T47D (cell line): ENCODE measurements at regions not wholly inside any gene's neighbourhood (a gene's known extent, or its start where the extent isn't known, plus 50 kb on each side); places are given as distances from the start of the nearest gene placed in this dataset.

Experiments
- DNase-seq, 2 experiments: peaks; one replicate each; pipeline versions ENCODE4 v3.0.0 to v3.0.0-alpha.2; 2011 to 2012; ENCODE audit warnings: low read depth in 1 of 2, low spot score in 1 of 2
- JUND ChIP-seq: IDR thresholded peaks from 2 replicates; pipeline ENCODE4 v1.6.1; 2012; ENCODE audit warnings: low read depth
- in situ Hi-C: cut with HindIII; loops from 2 replicates; pipeline ENCODE4 v1.10.0; 2016; ENCODE audit warnings: low sequenced_read_pairs, low pct_unique_long_range_greater_than_20kb

DNA sequence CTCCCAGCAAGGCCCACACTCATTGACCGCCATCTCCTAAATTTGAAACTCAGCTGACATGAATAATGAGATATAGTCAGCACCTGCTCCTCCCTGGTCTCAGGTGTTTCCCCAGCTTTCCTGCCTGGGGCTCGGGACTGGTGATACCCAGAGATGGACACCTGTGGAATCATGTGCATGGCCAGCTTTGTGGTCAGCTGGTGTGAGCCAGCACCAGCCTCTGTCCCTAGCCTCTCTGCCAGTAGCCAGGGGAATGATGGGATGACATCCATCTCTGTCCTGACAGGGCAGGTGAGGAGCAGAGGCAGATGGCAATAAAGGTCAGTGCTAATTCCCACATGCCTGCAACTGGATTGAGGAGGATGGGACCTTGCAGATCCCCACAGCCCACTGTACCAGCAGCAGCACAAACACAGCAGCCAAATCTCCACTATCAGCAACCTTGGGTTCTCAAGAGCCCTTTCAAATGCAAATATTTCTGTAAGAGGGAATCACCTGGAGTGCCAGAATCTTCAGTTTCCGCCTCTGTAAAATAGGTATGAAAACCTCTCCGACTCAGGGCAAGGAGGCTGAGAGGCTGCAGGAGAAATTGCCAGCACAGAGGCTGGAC lies 329.2 kb upstream of the ZMIZ1 start:
- DNase-seq, result no peak
- in situ Hi-C loops, result no loop called here
- TF ChIP-seq JUND, result no peak

DNA sequence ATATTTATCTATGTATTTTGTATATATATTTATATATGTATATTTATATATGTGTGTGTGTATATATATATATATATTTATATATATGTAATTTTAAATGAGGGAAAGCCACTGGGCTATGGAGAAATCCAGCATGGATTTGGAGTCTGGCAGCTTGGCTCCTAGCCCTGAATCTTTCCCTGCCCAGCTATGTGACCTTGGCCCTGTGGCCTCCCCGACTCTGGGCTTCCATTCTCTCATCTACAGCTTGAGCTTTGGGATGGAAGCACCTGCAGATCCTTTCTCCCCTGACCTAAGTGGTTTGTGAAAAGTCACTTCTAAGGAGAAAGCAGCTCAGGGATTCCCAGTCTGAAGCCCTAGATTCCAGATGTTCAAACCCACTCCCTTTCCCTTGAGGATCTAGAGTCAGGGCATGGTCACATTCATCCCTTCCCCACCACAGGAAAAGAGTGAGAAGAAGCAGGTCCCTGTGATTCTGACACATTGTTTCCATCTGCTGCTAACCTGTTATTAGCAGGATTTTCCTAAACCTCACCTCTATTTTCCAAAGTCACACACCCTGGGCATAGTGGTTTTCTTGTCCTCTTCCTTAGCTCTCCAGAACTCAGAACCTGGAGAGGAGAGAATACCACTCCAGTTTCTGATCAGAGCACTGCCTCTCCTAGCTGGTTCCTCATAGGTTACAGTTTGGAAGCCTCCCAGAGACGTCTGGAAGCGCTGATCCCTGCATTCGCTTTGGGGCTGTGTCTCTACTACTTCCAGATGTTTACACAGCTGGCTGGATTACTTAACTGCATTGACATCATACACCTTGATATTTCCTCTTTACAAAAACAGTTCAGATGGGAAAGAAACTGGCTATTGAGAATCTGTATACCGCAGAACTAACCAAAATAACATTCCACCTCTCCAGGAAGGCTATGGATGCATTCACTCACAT lies 327.5 kb upstream of the ZMIZ1 start:
- in situ Hi-C loops, result no loop called here
- no peak for TF ChIP-seq JUND
- peak in 1 of 2 experiments; percentile 21 for DNase-seq

DNA sequence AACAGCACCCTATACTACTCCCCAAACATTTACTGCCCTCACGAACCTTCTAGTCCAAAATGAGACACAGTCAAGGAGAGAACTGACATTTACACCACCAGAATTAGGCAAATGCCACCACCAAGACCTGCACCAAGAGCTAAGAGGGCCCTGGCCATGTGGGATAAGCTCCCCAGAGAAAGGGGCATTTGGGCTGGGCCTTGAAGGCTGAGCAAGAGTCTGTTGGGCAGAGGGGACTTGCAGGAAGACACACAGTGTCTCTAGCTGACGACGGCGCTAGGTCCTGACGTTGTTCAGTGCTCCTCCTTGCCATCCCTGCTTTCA lies 326.4 kb upstream of the ZMIZ1 start:
- DNase-seq, result no peak
- in situ Hi-C loops, result no loop called here
- TF ChIP-seq JUND, result no peak

DNA sequence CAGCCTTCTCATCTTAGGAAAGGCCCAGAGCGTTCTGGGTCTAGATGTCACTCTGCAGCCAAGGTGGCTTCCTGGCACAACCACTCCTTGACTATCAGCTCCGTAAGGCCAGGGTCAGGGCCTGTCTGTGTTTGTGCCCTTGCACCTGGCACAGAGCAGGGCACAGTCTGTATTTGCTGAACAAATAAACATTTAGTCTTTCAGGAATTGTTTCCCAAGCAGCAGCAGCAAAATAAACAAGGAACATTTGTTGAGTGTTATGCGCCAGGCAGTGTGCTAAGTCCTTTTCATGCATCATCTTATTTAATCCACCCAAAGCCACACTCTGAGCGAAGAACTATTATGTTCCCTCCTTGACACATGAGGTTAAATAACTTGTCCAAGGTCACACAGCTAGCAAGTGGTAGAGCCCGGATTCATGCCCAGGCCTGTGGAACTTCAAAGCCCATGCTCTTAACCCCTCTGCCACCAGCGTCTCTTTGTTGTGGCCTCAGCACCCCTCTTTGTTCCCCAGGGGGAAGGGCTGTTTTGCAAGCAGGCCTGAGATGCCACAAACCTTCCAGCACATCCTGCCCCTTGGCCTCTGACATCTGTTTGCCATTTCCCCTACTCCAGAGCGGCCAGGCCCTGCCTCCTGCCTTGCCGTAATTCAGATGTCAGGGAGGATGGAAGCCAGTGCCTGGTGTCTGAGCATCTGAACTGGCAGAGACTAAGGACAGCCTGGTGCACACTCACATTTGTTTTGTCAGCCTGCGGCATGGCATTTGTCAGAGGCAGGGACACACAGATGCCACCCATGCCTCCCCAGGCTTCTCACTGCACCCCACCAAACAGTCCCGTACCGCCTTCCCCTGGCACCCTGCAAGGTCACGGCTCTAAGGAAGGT lies 325.8 kb upstream of the ZMIZ1 start:
- DNase-seq, result peak in 1 of 2 experiments; percentile 49
- no peak for TF ChIP-seq JUND
- in situ Hi-C loops, result no loop called here

DNA sequence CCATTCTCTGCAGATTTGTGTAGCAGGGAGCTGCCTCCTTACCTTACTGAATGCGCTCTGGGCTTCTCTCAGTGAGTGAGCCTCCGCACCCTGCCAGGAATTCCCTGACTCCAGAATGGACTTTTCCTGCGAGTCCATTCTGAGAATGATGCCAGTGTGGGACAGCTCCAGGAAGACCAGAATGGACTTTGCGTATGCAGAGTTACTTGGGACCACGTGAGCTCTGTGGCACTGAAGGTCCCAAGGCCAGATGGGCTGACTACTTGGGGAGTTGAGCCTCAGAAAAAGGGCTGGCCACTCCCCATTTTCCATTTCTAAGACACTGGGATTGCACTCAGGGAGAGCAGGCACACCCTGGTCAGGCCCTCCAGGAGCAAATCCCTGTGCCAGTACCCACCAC lies 324.7 kb upstream of the ZMIZ1 start:
- no peak for TF ChIP-seq JUND
- in situ Hi-C loops, result no loop called here
- DNase-seq, result no peak

DNA sequence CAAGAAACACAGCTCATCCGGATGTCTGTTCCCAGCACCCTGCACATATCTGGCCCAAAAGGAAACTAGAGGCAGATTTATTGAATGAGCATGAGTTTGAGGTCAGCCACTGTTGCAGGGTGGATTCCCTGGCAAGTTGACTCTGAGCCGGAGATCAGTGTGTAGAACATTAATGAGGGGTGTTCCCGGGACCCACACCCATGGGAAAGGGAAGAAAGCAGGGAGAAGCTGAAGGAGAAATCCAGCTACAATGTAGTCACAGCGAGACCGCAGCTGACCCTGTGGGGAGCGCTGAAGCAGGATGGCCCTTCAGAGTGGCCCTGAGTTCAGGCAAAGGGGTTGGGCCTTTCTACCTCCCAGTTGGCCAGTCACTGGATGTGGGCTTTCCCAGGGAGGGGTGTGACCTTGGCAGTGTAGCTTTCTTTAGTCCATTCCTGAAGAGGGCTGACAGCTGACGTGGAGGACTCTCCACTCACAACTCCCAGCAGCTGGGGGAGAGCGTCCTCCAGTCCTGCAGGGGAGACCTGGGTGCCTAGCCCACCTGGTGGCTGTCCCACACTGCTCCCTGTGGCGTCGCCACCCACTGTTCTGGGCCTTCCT lies 324.2 kb upstream of the ZMIZ1 start:
- in situ Hi-C loops, result no loop called here
- DNase-seq, result no peak
- TF ChIP-seq JUND, result no peak

DNA sequence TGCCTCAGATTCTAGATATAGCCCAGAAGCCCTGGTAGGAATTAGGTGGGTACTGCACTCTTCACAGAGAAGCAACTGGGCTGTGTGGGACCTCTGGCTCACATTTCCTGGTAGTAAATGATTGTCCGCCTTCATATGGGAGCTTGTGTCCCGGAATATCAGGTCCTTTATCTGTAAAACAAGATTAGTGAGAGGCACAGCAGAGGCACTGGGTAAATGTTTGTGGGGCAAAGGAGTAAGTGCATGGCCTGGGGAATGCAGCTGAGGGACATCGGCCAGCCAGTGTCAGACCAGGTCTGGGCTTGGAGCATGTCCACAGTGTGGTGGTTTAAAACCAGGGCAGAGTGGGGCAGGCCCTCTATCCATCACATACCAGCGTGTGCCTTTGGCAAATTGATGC lies 323.3 kb upstream of the ZMIZ1 start:
- DNase-seq, result no peak
- in situ Hi-C loops, result no loop called here
- no peak for TF ChIP-seq JUND

DNA sequence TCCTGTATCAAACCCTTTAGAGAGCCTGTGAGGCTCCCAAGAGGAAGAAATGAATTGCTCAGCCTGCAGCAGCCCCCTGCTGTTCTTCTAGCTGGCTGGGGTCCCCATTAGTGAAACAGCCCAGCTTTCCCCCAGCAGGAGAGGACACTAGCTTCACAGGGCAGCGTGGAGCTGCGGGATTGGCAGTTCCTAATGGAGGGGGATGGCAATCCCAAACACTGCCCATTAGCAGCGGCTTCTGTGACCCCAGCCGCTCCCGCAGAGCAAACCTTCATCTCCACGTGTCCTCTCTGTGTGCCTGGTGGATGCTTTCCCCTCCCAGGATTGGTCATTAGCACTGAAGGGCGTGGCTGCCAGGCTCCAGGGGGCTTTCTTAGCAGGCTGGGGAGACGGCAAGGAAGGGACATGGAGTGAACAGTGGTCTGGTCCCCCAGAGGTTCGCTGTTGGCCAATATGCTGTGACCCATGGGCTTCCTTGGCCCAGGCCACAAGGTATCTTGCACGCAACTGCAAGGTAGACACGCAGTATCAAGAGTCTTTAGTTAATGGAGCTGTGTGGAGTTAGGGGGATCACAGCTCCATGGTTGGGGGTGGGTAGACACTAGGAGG lies 322.5 kb upstream of the ZMIZ1 start:
- TF ChIP-seq JUND, result no peak
- in situ Hi-C loops, result no loop called here
- no peak for DNase-seq

DNA sequence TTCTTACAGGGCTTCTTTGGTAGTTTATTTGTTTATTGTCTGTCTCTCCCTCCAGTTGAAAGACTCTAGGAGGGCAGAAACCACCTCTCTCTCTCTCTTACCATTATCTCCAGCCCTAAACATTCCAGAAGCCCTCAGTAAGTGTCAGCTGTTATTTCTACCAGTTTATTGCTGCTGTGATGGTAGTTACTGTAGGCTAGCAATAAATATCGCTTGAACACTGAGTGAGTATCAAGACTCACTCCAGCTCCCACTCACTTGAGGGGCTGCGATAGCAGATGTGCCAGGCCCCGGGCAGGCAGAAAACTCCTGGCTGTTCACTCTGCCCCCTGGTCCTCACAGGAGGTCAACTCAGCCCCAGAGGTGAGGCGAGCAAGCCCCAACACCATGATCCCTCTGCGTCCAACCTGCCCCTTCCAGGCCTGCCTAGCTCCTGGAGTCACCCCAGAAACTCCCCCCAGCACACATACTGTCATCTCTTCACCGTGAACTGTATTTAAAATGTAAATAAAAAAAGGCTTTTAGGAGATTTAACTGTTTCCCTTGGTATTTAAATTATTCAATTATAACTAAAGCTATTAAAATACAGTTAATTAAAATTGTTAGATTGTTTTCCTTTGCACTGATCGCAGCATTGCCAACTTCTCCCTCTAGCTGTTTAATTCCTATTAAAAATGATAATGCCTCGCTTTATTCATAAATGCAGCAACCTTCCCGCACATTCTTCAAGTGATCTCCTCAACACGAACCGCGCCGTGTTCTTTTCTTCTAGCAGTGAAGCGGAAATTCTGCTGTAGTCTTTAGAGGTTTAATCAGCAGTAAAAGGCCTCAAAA lies 321.1 kb upstream of the ZMIZ1 start:
- DNase-seq, result no peak
- in situ Hi-C loops, result no loop called here
- TF ChIP-seq JUND, result no peak

DNA sequence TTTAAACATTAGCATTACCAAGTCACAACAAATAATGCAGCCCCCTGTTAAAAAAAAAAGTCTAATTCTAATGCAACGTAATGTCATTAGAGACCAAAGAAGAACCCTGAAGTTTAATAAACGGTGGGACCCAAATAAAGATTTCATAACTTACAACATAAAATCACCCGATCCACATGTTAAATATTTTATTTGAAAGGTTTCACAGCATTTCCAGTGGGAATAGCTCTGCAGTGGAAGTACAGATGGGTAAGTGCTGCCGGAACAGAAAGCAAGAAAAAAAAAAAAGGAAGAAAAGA lies 320.6 kb upstream of the ZMIZ1 start:
- no peak for TF ChIP-seq JUND
- in situ Hi-C loops, result no loop called here
- DNase-seq, result no peak

DNA sequence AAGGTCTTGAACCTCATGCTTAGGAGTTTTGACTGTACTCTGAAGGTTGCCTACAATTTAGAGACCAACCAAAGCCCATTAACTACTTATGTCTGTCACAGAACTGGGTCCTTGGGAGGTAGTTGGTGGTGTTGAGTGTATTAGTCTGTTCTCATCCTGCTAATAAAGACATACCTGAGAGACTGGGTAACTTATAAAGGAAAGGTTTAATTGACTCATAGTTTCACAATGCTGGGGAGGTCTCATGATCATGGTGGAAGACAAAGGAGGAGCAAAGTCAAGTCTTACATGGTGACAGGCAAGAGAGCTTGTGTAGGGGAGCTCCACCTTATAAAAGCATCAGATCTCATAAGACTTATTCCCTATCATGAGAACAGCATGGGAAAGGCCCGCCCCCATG lies 319.6 kb upstream of the ZMIZ1 start:
- in situ Hi-C loops, result no loop called here
- no peak for DNase-seq
- no peak for TF ChIP-seq JUND

DNA sequence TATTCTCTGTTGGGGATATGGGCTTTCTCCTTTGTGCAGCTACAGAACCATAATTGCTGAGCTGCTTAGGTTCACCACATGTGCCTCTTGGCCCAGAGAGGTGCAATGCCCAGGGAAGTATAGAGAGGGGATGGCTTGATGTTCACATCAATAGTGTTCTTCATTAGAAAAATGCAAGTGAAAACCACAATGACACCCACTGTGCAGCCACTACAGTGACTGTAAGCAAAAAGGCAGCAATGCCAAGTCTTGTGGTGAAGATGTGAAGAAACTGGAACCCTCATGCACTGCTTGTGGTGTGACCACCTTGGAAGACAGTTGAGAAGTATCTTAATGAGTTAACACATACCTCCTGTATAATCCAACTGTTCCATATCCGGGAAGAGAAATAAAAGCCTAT lies 318.9 kb upstream of the ZMIZ1 start:
- TF ChIP-seq JUND, result no peak
- DNase-seq, result no peak
- in situ Hi-C loops, result no loop called here
